Gastrocnemius medialis (tissue), 4 donors: ENCODE measurements at regions not wholly inside any gene's neighbourhood (a gene's known extent, or its start where the extent isn't known, plus 50 kb on each side); places are given as distances from the start of the nearest gene placed in this dataset.

Source experiments
- ATAC-seq, 2 donors: fragments of 150-250 bp; one replicate each; pipeline ENCODE4 v1.9.1; 2016
- DNase-seq, 2 donors: peaks; one replicate each; pipeline ENCODE4 v3.0.0-alpha.2; 2019
- H3K27ac ChIP-seq, 4 donors: fragments of 200-600 bp; sonication (generic); 1 replicate in 1 of 4; 2 replicates in 3 of 4; pipeline ENCODE4 v1.5.1; 2016 to 2018; ENCODE audit warnings: mild to moderate bottlenecking in 2 of 4, moderate library complexity in 1 of 4
- H3K27me3 ChIP-seq, 3 donors: fragments of 200-600 bp; sonication (generic) in 2 of 3; 1 replicate in 1 of 3; 2 replicates in 2 of 3; pipeline versions ENCODE4 v1.5.1 to v1.6.0; 2016 to 2019; ENCODE audit warnings: mild to moderate bottlenecking in 1 of 3, moderate library complexity in 1 of 3
- H3K36me3 ChIP-seq, 2 donors: fragments of 200-600 bp; sonication (generic) in 1 of 2; one replicate each; pipeline ENCODE4 v1.5.1; 2017 to 2018
- H3K4me1 ChIP-seq, 2 donors: fragments of 200-600 bp; sonication (generic) in 1 of 2; one replicate each; pipeline ENCODE4 v1.5.1; 2016 to 2017; ENCODE audit warnings: mild to moderate bottlenecking in 2 of 2
- H3K4me3 ChIP-seq, 4 donors: fragments of 200-600 bp; sonication (generic) in 3 of 4; 1 replicate in 1 of 4; 2 replicates in 3 of 4; pipeline ENCODE4 v1.5.1; 2016 to 2019; ENCODE audit warnings: mild to moderate bottlenecking in 2 of 4
- H3K9me3 ChIP-seq, 3 donors: fragments of 200-600 bp; sonication (generic) in 2 of 3; 1 replicate in 1 of 3; 2 replicates in 2 of 3; pipeline ENCODE4 v1.5.1; 2016 to 2019
- CTCF ChIP-seq, 5 experiments: fragments of 450-650 bp in 3 of 5; fragments of 200-600 bp in 2 of 5; sonication (generic) in 2 of 5; IDR thresholded peaks in 4 of 5; conservative IDR thresholded peaks in 1 of 5; 1 replicate in 4 of 5; 2 replicates in 1 of 5; pipeline ENCODE4 v1.5.1; 2016 to 2019; ENCODE audit warnings: antibody characterized with exemption in 5 of 5, mild to moderate bottlenecking in 3 of 5, moderate library complexity in 3 of 5
- POLR2A ChIP-seq, 2 donors: fragments of 450-650 bp; IDR thresholded peaks; one replicate each; pipeline ENCODE4 v1.6.1; 2017; ENCODE audit warnings: antibody characterized with exemption in 2 of 2, mild to moderate bottlenecking in 2 of 2, moderate library complexity in 2 of 2
- in situ Hi-C, 4 donors: fragments of 200-750 bp; cut with MboI; loops; one replicate each; pipeline versions ENCODE4 v1.15.0 to v1.8.0; 2017; ENCODE audit warnings: low sequenced_read_pairs in 4 of 4
- intact Hi-C: fragments of 100-400 bp; cut with DNase I; formaldehyde crosslinking; loops from one replicate; pipeline ENCODE4 v1.15.1; 2023; ENCODE audit warnings: low total_unique reads

GRCh38 chr17:79218825-79219200 lies 144.2 kb downstream of the ENGASE start:
- H3K4me1 ChIP-seq, result peaks cover 0 to 4% of the 10 kb centered on the region in 2 donors
- peaks cover 56 to 61% (median 60%) of the 10 kb centered on the region in 3 donors for H3K27me3 ChIP-seq
- TF ChIP-seq POLR2A (IDR thresholded peaks at IDR 0.05) (no peak), CTCF (IDR thresholded peaks at IDR 0.05 in 4 of 5, conservative IDR thresholded peaks at IDR 0.05 in 1 of 5) (no peak)
- DNase-seq, result no peak
- H3K27ac ChIP-seq, result no peak overlapping the region
- ATAC-seq, result no peak
- H3K9me3 ChIP-seq, result no peaks in the 10 kb centered on the region
- H3K36me3 ChIP-seq, result no peaks in the 10 kb centered on the region
- intact Hi-C loops (no loop called here), in situ Hi-C loops (no loop called here)
- H3K4me3 ChIP-seq, result no peak overlapping the region

DNA sequence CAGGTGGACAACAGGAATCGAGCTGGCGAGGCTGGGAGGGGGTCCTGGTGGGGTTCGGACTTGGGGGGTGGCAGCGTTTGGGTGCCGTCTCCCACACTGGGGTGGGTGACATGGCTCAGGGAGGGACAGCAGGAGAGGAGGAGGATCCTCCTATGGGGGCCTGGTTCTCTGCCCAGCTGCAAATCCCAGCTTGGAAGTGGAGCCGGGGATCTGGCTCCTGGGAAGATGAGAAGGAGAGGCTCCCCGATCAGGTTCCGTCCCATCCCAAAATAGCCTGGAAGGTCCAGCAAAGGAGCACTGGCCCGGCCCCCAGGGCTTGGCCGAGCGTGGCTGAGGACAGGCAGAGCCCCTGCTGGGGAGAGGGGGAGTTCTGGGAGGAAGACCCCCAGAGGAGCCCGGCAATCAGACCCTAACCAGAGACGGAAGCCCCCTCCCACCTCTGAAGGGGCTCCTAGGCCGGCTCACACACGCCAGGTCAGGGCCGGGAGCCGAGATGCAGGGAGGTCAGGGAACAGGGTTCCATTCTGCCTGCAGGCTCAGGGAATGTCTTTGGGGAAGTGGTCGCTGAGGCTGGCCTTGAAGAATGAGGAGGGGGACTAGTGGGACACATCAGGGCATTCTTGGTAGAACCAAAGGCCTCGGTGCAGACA lies 143.7 kb downstream of the ENGASE start:
- no peaks in the 10 kb centered on the region for H3K9me3 ChIP-seq
- ATAC-seq (no peak), DNase-seq (no peak)
- no peak overlapping the region for H3K27ac ChIP-seq
- TF ChIP-seq CTCF (IDR thresholded peaks at IDR 0.05 in 4 of 5, conservative IDR thresholded peaks at IDR 0.05 in 1 of 5) (no peak), POLR2A (IDR thresholded peaks at IDR 0.05) (no peak)
- in situ Hi-C loops, result no loop called here
- no peaks in the 10 kb centered on the region for H3K36me3 ChIP-seq
- intact Hi-C loops, result no loop called here
- H3K4me1 ChIP-seq, result peaks cover 0 to 4% of the 10 kb centered on the region in 2 donors
- H3K27me3 ChIP-seq, result peaks cover 56 to 61% (median 60%) of the 10 kb centered on the region in 3 donors
- no peak overlapping the region for H3K4me3 ChIP-seq

DNA sequence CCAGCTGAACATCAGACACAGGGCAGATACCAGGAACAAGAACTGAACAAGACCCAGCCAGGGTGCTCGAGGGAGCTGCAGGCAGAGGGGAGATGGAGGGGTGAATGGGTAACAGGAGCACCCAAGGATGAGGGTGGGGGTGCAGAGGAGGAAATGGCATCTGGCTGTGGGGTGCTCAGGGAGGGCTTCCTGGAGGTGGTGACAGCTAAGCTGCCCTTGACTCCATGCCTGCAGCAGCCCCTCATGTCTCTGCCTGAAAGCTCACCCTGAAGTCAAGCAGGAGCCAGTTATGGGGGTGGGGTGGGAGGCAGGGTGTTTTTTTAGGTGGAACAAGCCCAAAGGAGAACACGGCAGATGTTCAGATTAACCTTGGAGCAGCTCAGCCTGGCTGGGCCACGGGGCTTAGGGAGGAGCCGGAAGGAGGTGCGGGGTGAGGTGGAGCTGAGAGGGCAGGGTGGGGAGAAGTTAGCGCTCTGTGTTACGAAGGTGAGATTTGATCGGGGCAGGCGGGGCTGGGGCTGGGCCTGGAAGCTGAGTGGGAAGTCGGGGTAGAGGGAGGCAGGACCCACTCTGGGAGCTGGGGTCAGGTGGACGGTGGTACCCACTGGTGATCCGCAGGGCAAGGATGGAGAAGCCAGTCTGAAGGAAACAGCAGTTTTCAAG lies 143.0 kb downstream of the ENGASE start:
- H3K4me3 ChIP-seq, result no peak overlapping the region
- in situ Hi-C loops, result no loop called here
- no peak for DNase-seq

DNA sequence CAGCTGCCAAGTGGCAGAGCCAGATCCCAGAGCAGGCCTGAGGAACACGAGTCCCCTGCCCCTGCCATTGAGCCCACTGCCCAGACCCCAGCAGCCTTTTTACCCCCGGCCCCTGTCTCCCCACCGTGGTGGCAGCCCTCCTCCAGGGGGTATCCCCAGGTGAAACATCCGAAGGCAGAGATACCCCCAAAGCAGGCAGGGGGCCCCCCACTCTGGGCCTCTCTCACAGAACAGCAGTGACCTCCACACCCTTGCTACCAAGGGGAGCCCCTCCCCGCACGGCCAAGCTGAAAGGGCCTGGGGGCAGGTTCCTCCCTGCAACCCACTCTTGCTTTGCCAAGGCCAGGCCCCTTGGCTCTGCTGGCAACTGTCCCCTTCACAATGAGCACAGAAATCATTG lies 142.2 kb downstream of the ENGASE start:
- Histone ChIP-seq H3K9me3 (no peaks in the 10 kb centered on the region), H3K4me1 (peaks cover 0 to 4% of the 10 kb centered on the region in 2 donors), H3K27ac (no peak overlapping the region), H3K4me3 (no peak overlapping the region), H3K36me3 (no peaks in the 10 kb centered on the region), H3K27me3 (peaks cover 48 to 54% (median 50%) of the 10 kb centered on the region in 3 donors)
- ATAC-seq (no peak), DNase-seq (no peak)
- in situ Hi-C loops, result no loop called here
- TF ChIP-seq CTCF (IDR thresholded peaks at IDR 0.05 in 4 of 5, conservative IDR thresholded peaks at IDR 0.05 in 1 of 5) (no peak), POLR2A (IDR thresholded peaks at IDR 0.05) (no peak)
- intact Hi-C loops, result no loop called here

More for the DNA sequence above, 143.0 kb downstream of the ENGASE start:
- no peak for TF ChIP-seq POLR2A (IDR thresholded peaks at IDR 0.05)
- no peak for TF ChIP-seq CTCF (IDR thresholded peaks at IDR 0.05 in 4 of 5, conservative IDR thresholded peaks at IDR 0.05 in 1 of 5)
- intact Hi-C loops, result no loop called here
- no peaks in the 10 kb centered on the region for H3K9me3 ChIP-seq
- H3K27ac ChIP-seq, result no peak overlapping the region
- ATAC-seq, result no peak
- H3K27me3 ChIP-seq, result peaks cover 54 to 55% (median 55%) of the 10 kb centered on the region in 3 donors
- peaks cover 0 to 4% of the 10 kb centered on the region in 2 donors for H3K4me1 ChIP-seq
- no peaks in the 10 kb centered on the region for H3K36me3 ChIP-seq
